ENCODE measurements at regions not wholly inside any gene's neighbourhood (a gene's known extent, or its start where the extent isn't known, plus 50 kb on each side); places are given as distances from the start of the nearest gene placed in this dataset.

- TF ChIP-seq, protein P1, sequence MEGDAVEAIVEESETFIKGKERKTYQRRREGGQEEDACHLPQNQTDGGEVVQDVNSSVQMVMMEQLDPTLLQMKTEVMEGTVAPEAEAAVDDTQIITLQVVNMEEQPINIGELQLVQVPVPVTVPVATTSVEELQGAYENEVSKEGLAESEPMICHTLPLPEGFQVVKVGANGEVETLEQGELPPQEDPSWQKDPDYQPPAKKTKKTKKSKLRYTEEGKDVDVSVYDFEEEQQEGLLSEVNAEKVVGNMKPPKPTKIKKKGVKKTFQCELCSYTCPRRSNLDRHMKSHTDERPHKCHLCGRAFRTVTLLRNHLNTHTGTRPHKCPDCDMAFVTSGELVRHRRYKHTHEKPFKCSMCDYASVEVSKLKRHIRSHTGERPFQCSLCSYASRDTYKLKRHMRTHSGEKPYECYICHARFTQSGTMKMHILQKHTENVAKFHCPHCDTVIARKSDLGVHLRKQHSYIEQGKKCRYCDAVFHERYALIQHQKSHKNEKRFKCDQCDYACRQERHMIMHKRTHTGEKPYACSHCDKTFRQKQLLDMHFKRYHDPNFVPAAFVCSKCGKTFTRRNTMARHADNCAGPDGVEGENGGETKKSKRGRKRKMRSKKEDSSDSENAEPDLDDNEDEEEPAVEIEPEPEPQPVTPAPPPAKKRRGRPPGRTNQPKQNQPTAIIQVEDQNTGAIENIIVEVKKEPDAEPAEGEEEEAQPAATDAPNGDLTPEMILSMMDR (conservative IDR thresholded peaks at IDR 0.05 in 1 of 2, IDR thresholded peaks at IDR 0.05 in 1 of 2; ENCODE audit: low read depth in 1 of 2, low read length in 2 of 2): no peak
- TF ChIP-seq EZH2 (IDR thresholded peaks at IDR 0.05; ENCODE audit: low read length, missing control alignments): no peak
Observed at GRCh38 chr2:83376731-83377130, 1082.3 kb downstream of the SUCLG1 start.

Measured in fibroblast of lung (primary cell).